SH-SY5Y (cell line): ENCODE measurements at regions not wholly inside any gene's neighbourhood (a gene's known extent, or its start where the extent isn't known, plus 50 kb on each side); places are given as distances from the start of the nearest gene placed in this dataset.
A peak's percentile ranks its signal among the peaks of the same experiment; 100 is the strongest.

Experiments
- GATA2 ChIP-seq: IDR thresholded peaks from 2 replicates; pipeline ENCODE4 v1.6.1; 2011; ENCODE audit warnings: mild to moderate bottlenecking, low read depth, low read length
- GATA3 ChIP-seq: IDR thresholded peaks from 2 replicates; pipeline ENCODE4 v1.6.1; 2011; ENCODE audit warnings: low read depth, mild to moderate bottlenecking, low read length, moderate library complexity

- no peak for TF ChIP-seq GATA2
- no peak for TF ChIP-seq GATA3
Observed at GRCh38 chr10:2949948-2950354, 117.4 kb upstream of the PFKP start.

GRCh38 chr10:2949221-2949947 lies 118.0 kb upstream of the PFKP start:
- TF ChIP-seq GATA3 (no peak), GATA2 (no peak)

GRCh38 chr10:2948127-2948854 lies 119.1 kb upstream of the PFKP start:
- no peak for TF ChIP-seq GATA2
- no peak for TF ChIP-seq GATA3

GRCh38 chr10:2944788-2945187 lies 122.6 kb upstream of the PFKP start:
- TF ChIP-seq GATA3 (no peak), GATA2 (no peak)

GRCh38 chr10:2943932-2944614 lies 123.3 kb upstream of the PFKP start:
- TF ChIP-seq GATA3 (no peak; the same call in 1 of the 2 replicates), GATA2 (peak; percentile 76)

- TF ChIP-seq GATA3 (no peak), GATA2 (0 out of 2 replicates have a peak, but pooled peaks have one; percentile 24)
Observed at GRCh38 chr10:2942938-2943337, 124.4 kb upstream of the PFKP start.

GRCh38 chr10:2938869-2939268 lies 128.5 kb upstream of the PFKP start:
- TF ChIP-seq GATA2, result no peak
- TF ChIP-seq GATA3, result no peak

- TF ChIP-seq GATA3, result no peak
- TF ChIP-seq GATA2, result no peak
Observed at GRCh38 chr10:2936816-2937215, 130.5 kb upstream of the PFKP start.

- TF ChIP-seq GATA3, result no peak
- no peak for TF ChIP-seq GATA2
Observed at GRCh38 chr10:2935647-2936386, 131.5 kb upstream of the PFKP start.

- no peak for TF ChIP-seq GATA2
- no peak for TF ChIP-seq GATA3
Observed at GRCh38 chr10:2933924-2934323, 133.4 kb upstream of the PFKP start.

- no peak for TF ChIP-seq GATA2
Observed at GRCh38 chr10:2933519-2933918, 133.8 kb upstream of the PFKP start.

- TF ChIP-seq GATA2, result no peak
- TF ChIP-seq GATA3, result no peak
Observed at GRCh38 chr10:2933071-2933470, 134.3 kb upstream of the PFKP start.

GRCh38 chr10:2929480-2930258 lies 137.7 kb upstream of the PFKP start:
- no peak for TF ChIP-seq GATA3
- no peak for TF ChIP-seq GATA2
